GDM1 (cell line): ENCODE measurements at regions not wholly inside any gene's neighbourhood (a gene's known extent, or its start where the extent isn't known, plus 50 kb on each side); places are given as distances from the start of the nearest gene placed in this dataset.
"Not testable (repeated sequence)": the region's sequence is repeated elsewhere in the genome, so short reads cannot be mapped to it uniquely, and the experiment has no call there.

Source experiments
- DNase-seq: peaks from one replicate; lab custom pipeline; 2025; lab: John Stamatoyannopoulos, UW

DNA sequence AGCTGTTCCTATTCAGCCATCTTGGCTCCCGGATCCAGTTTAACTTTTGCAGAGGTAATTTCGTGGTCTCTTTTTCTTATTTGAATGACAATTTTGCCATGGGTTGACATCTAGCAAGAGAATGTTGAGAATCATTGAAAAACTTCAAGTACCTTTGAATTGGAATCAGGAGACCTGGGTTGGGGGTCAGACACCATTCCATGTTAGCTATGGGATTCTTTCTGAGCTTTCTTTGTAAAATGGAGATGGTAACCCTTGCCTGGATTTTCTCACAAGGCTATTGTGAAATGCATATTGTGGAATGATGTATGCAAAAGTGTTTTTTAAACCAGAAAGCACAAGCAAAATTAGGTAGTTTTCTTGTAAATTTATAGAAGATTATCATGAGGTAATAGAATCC is 79.1 kb upstream of the HAND2 start:
- no peak for DNase-seq

- DNase-seq = not testable (repeated sequence)
These were observed 78.6 kb upstream of the HAND2 start for GRCh38 chr4:173608632-173609031.

GRCh38 chr4:173591760-173592159 is 61.7 kb upstream of the HAND2 start:
- no peak for DNase-seq

DNA sequence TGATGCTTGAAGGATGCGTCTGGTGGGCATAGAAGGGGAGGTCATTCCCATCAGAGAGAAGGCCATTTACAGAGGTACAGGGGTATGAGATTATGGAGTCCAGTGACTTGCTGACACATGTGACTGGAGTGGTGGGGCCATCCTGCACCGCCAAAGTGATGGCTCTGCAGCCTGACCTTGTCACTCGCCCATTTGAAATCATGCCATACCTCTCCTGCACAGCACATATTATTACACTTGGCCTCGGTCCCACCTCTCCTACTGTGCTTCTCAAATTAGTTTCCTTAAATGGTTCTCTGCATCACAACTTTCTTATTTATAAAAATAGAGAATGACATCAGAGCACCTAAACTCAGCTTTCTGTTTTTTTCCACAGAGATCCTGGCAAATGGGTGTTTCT is 60.7 kb upstream of the HAND2 start:
- no peak for DNase-seq

DNA sequence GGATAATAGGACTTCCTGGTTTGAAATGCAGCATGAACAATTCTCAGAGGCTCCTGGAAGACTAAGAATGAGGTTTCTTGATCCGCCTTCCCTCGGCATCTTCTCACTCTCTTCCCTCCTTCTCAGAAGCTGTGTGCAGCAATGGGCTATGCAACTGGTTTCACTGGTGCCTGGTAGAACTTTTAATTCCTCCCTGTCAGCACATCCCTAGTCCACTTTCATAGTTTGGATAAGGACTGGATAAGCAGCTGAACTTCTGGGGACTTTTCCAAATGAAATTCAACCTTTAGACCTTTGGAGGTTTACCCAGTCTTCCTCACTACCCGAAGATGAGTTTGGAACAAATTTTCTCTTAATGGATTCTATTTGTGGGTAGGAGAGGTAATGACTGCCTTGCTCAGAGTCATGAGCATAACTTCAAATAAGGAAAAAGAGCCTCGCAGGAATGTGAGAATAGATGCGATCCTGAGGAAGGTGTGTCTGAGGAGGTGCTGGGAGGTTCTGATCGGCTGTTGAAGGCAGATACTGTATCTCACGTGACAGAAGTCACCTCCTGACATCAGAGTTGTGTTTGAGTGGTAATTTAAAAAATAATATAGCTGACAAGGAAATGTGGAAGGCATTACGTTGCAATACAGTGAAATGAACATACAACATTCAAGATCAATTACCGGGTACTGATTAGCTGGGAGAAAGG is 56.0 kb upstream of the HAND2 start:
- DNase-seq = no peak

DNA sequence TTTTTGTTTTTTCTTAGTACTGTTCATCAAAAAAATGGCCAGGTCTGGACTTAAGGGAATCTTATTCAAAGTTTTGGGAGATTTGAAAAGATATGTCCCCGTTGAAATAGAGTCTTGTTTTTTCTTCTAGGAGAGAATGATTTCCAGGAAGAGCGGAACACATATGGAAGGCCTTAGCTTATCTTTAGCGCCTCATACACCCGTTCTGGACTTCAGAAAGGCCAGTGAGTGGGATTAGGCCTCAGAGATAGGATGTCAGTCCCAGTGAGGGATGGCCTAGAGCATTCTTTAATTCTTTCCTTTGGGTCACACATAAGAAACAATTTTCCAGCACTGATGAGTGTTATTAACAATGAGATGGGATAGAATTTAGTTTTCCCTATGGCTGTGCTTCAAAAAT is 54.5 kb upstream of the HAND2 start:
- DNase-seq = no peak
